IPS-20b (cell line): ENCODE measurements at regions not wholly inside any gene's neighbourhood (a gene's known extent, or its start where the extent isn't known, plus 50 kb on each side); places are given as distances from the start of the nearest gene placed in this dataset.

Experiments
- H3K27ac ChIP-seq: one replicate; pipeline ENCODE4 v1.5.1; 2013; ENCODE audit warnings: low read length
- H3K27me3 ChIP-seq: 2 replicates; pipeline ENCODE4 v1.6.1; 2013; ENCODE audit warnings: mild to moderate bottlenecking, low read length, inconsistent platforms; ENCODE audit not compliant: insufficient read depth
- H3K36me3 ChIP-seq: 2 replicates; pipeline ENCODE4 v1.6.1; 2013; ENCODE audit warnings: low read depth, mild to moderate bottlenecking, inconsistent platforms, low read length, moderate library complexity; ENCODE audit not compliant: insufficient read depth
- H3K4me1 ChIP-seq: 2 replicates; pipeline ENCODE4 v1.6.1; 2013; ENCODE audit warnings: mild to moderate bottlenecking, control low read depth, inconsistent platforms, low read length, moderate library complexity; ENCODE audit not compliant: insufficient read depth
- H3K4me3 ChIP-seq: 2 replicates; pipeline ENCODE4 v1.5.1; 2013; ENCODE audit warnings: mild to moderate bottlenecking, low read length, inconsistent platforms
- H3K9ac ChIP-seq: 2 replicates; pipeline ENCODE4 v1.6.1; 2013; ENCODE audit warnings: low read depth, mild to moderate bottlenecking, inconsistent platforms, low read length, moderate library complexity
- H3K9me3 ChIP-seq: 2 replicates; pipeline ENCODE4 v1.6.1; 2013; ENCODE audit warnings: mild to moderate bottlenecking, low read depth, low read length, inconsistent platforms; ENCODE audit not compliant: insufficient read depth

- Histone ChIP-seq H3K36me3 (no peaks in the 10 kb centered on the region), H3K4me3 (no peak overlapping the region), H3K4me1 (no peaks in the 10 kb centered on the region), H3K27ac (no peak overlapping the region), H3K9ac (no peak overlapping the region), H3K9me3 (no peaks in the 10 kb centered on the region), H3K27me3 (no peaks in the 10 kb centered on the region)
Observed at GRCh38 chr5:144820278-144820677, 649.6 kb downstream of the KCTD16 start.

GRCh38 chr5:144815131-144815530 lies 644.5 kb downstream of the KCTD16 start:
- Histone ChIP-seq H3K9me3 (no peaks in the 10 kb centered on the region), H3K27me3 (no peaks in the 10 kb centered on the region), H3K27ac (no peak overlapping the region), H3K4me3 (no peak overlapping the region), H3K4me1 (no peaks in the 10 kb centered on the region), H3K36me3 (no peaks in the 10 kb centered on the region), H3K9ac (no peak overlapping the region)

GRCh38 chr5:144812763-144813162 lies 642.1 kb downstream of the KCTD16 start:
- Histone ChIP-seq H3K27me3 (no peaks in the 10 kb centered on the region), H3K27ac (no peak overlapping the region), H3K9me3 (no peaks in the 10 kb centered on the region), H3K9ac (no peak overlapping the region), H3K4me1 (no peaks in the 10 kb centered on the region), H3K36me3 (no peaks in the 10 kb centered on the region), H3K4me3 (no peak overlapping the region)

GRCh38 chr5:144800169-144800568 lies 629.5 kb downstream of the KCTD16 start:
- H3K36me3 ChIP-seq: no peaks in the 10 kb centered on the region
- H3K4me3 ChIP-seq: no peak overlapping the region
- H3K9me3 ChIP-seq: no peaks in the 10 kb centered on the region
- H3K27ac ChIP-seq: no peak overlapping the region
- no peak overlapping the region for H3K9ac ChIP-seq
- no peaks in the 10 kb centered on the region for H3K27me3 ChIP-seq
- peaks cover under 1% of the 10 kb centered on the region for H3K4me1 ChIP-seq

GRCh38 chr5:144798595-144798994 lies 627.9 kb downstream of the KCTD16 start:
- H3K4me1 ChIP-seq: peaks cover 5% of the 10 kb centered on the region
- no peak overlapping the region for H3K4me3 ChIP-seq
- no peak overlapping the region for H3K27ac ChIP-seq

GRCh38 chr5:144794922-144795321 lies 624.2 kb downstream of the KCTD16 start:
- Histone ChIP-seq H3K4me3 (no peak overlapping the region), H3K27ac (no peak overlapping the region), H3K9me3 (peaks cover 5% of the 10 kb centered on the region; the same call in 1 of the 2 replicates), H3K9ac (no peak overlapping the region), H3K4me1 (peaks cover 5% of the 10 kb centered on the region), H3K36me3 (no peaks in the 10 kb centered on the region), H3K27me3 (no peaks in the 10 kb centered on the region)

More at GRCh38 chr5:144798595-144798994, 627.9 kb downstream of the KCTD16 start:
- Histone ChIP-seq H3K9me3 (no peaks in the 10 kb centered on the region), H3K9ac (no peak overlapping the region), H3K27me3 (no peaks in the 10 kb centered on the region), H3K36me3 (no peaks in the 10 kb centered on the region)

GRCh38 chr5:144788556-144788955 lies 617.9 kb downstream of the KCTD16 start:
- H3K27me3 ChIP-seq: no peaks in the 10 kb centered on the region
- H3K36me3 ChIP-seq: no peaks in the 10 kb centered on the region
- no peak overlapping the region for H3K27ac ChIP-seq
- no peaks in the 10 kb centered on the region for H3K4me1 ChIP-seq
- no peak overlapping the region for H3K9ac ChIP-seq
- H3K4me3 ChIP-seq: no peak overlapping the region
- H3K9me3 ChIP-seq: peaks cover 5% of the 10 kb centered on the region; the same call in 1 of the 2 replicates

- Histone ChIP-seq H3K9ac (no peak overlapping the region), H3K36me3 (no peaks in the 10 kb centered on the region), H3K27me3 (no peaks in the 10 kb centered on the region), H3K9me3 (peaks cover 5% of the 10 kb centered on the region; the same call in 1 of the 2 replicates), H3K4me3 (no peak overlapping the region), H3K4me1 (no peaks in the 10 kb centered on the region), H3K27ac (no peak overlapping the region)
Observed at GRCh38 chr5:144788046-144788445, 617.4 kb downstream of the KCTD16 start.

GRCh38 chr5:144779368-144779767 lies 608.7 kb downstream of the KCTD16 start:
- no peak overlapping the region for H3K9ac ChIP-seq
- no peaks in the 10 kb centered on the region for H3K4me1 ChIP-seq
- no peaks in the 10 kb centered on the region for H3K36me3 ChIP-seq
- no peak overlapping the region for H3K27ac ChIP-seq
- no peaks in the 10 kb centered on the region for H3K9me3 ChIP-seq
- H3K27me3 ChIP-seq: no peaks in the 10 kb centered on the region
- no peak overlapping the region for H3K4me3 ChIP-seq

- Histone ChIP-seq H3K4me1 (no peaks in the 10 kb centered on the region), H3K9me3 (no peaks in the 10 kb centered on the region), H3K27ac (no peak overlapping the region), H3K4me3 (no peak overlapping the region), H3K36me3 (no peaks in the 10 kb centered on the region), H3K9ac (no peak overlapping the region), H3K27me3 (no peaks in the 10 kb centered on the region)
Observed at GRCh38 chr5:144778561-144778960, 607.9 kb downstream of the KCTD16 start.

- Histone ChIP-seq H3K27ac (no peak overlapping the region), H3K9ac (no peak overlapping the region), H3K4me3 (no peak overlapping the region), H3K27me3 (no peaks in the 10 kb centered on the region), H3K9me3 (no peaks in the 10 kb centered on the region), H3K4me1 (no peaks in the 10 kb centered on the region), H3K36me3 (no peaks in the 10 kb centered on the region)
Observed at GRCh38 chr5:144774197-144774596, 603.5 kb downstream of the KCTD16 start.

GRCh38 chr5:144773628-144774027 lies 603.0 kb downstream of the KCTD16 start:
- Histone ChIP-seq H3K27ac (no peak overlapping the region), H3K27me3 (no peaks in the 10 kb centered on the region), H3K9ac (no peak overlapping the region), H3K4me1 (no peaks in the 10 kb centered on the region), H3K9me3 (no peaks in the 10 kb centered on the region), H3K36me3 (no peaks in the 10 kb centered on the region), H3K4me3 (no peak overlapping the region)

GRCh38 chr5:144771802-144772201 lies 601.1 kb downstream of the KCTD16 start:
- Histone ChIP-seq H3K36me3 (no peaks in the 10 kb centered on the region), H3K9me3 (no peaks in the 10 kb centered on the region), H3K27me3 (no peaks in the 10 kb centered on the region), H3K4me3 (no peak overlapping the region), H3K4me1 (no peaks in the 10 kb centered on the region), H3K27ac (no peak overlapping the region), H3K9ac (no peak overlapping the region)
